Islet of Langerhans (tissue), 1 donor: ENCODE measurements at regions not wholly inside any gene's neighbourhood (a gene's known extent, or its start where the extent isn't known, plus 50 kb on each side); places are given as distances from the start of the nearest gene placed in this dataset.

Experiments
- FAIRE-seq: peaks from one replicate; lab custom pipeline; 2011; peaks lifted over from hg19 to GRCh38; lab: Jason Lieb, UNC

DNA sequence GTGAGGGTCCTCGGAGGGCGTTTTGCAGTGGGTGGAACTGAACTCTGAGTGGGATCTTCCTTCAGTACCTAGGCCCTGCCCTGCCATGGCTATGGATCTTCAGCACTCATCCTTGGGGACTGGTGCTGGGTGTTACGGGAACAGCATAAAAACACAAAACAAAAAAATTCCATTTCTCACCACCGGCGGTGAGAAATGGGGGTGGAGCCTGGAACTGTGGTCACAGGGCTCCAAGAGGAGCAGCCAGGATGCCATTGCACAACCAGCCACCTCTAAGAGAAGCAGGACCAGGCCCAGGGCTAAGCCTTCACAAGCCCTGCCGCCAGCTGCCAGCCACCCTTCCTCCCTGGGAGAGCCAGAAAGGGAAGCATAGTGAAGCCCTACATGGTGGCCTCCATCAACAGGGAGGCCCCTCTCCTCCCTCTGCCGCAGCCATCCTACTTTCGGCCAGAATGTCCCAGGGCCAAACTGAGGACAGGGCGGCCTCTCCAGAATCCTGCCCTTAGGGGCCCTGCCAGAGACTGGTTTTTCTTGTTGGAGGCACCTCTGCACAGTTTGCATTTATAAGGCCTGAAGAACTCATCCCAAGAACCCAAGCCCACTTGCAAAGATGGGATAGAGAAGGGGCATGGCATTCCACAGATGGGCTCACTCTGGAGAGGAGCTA is 76.5 kb downstream of the VCPKMT start:
- no peak for FAIRE-seq

DNA sequence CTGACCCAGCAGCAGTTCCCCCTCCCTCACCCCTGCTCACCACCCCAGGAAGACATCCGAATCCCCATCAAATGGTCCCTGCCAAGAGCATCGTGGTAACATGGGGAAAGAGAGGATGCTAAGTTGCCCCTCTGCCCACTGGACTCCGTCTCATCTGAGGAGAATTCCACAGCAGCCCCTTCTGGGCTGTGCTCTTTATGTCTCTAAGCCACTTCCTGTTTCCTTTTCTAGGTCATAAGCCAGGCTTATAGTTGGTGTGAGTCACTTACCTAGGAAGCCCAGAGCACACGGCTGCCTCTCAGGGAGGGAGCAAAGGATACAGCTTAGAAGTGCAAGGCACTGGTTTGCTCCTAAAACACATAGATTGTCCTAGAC is 76.0 kb downstream of the VCPKMT start:
- no peak for FAIRE-seq

DNA sequence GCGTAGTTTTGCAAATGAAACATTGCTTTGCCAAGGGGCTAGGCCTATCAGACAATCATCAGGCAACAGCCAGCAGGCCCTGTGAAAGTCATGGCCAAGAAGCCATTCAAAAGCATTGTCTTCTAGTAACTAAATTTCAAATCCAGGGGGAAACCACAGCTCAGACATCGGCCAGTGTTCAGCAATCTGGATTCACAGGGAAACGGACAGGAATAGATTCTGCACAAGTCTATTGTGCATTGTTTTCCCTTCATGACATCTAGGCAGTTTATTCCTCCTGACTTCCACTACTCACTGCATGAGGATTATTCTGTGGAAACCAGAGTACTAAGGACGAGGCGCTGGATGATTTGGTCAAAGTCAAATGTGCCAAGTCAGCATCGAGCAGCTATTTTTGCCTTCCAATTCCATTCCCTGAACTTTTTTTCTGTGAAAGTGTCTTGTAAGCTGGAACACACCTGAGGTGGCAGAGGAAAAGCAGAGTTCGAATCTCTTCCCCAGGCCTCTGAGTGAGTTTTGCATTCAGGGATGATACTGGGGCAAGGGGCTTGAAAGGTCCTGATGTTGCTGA is 75.4 kb downstream of the VCPKMT start:
- FAIRE-seq: no peak

DNA sequence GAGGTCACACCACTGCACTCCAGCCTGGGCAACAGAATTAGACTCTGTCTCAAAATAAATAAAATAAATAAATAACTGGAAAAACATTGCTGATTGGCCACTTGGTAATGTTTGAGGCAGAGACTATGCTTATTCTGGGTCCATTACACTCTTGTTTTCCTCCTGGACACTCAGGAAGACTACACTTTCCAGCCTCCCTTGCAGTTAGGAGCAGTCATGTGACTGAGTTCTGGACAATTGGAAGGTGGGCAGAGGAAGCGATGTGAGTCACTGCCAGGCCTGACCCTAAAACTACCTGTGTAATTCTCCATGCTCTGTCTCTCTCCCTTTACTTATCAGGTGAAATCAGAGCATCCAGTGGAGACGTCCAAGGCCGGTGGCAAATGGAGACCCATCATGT is 74.4 kb downstream of the VCPKMT start:
- no peak for FAIRE-seq

DNA sequence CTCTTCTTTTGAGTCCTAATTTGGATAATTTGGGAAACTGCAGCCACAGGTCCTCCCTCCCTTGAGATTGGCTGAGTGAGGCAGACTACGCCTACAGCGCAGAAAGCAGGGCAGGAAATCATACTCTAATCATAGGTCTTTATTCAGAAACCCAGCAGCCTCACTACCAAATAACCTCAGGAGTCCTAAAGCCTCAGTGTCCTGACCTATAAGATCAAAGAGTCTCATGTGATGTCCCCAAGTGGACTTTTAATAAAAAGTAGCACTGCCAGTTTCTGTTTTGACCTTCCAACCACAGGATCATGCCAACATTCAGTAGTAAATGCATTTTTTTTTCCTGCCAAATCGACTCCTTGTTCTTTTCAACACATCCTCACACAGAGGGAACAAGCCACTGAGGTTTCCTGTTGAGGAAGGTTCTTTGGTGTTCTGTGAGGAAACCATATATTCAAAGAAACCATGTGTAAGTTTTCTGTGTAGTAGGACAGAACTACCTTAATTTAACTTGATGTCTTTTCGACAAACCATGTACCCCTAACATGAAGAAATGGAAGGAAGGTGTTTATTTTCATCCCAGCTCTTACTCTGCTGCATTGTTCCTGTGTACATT is 72.2 kb downstream of the VCPKMT start:
- FAIRE-seq: no peak

DNA sequence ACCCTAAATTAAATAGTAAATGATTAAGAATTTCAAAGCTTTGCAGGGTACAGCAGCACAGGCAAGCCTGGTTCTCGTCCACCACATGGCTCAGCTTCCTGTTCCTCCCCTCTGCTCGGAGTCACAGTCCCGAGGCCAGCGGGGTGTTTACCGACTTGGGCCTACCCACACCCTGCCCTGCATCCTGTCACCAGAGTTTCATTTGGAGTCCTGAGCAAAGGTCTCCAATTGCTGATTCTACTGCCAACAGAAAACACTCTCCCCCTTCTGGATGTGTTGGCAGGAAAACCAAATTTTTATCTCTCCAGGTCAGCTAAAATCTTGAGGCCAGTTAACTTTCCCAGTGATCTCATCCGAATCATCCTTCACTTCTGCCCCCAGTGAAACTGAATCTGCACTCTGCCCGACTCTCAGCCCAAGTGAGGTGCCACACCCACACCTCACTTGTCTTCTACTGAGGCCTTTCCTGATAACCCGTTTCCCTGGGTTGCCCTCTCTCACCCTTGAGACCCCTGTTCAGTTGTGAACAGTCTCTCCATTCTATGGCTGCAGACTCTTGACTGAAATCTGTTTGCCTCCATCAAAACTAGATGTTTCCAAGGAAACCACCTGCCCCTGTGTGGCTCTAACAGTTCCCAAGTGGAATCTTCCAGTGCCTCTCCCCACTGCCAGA is 71.2 kb downstream of the VCPKMT start:
- no peak for FAIRE-seq

DNA sequence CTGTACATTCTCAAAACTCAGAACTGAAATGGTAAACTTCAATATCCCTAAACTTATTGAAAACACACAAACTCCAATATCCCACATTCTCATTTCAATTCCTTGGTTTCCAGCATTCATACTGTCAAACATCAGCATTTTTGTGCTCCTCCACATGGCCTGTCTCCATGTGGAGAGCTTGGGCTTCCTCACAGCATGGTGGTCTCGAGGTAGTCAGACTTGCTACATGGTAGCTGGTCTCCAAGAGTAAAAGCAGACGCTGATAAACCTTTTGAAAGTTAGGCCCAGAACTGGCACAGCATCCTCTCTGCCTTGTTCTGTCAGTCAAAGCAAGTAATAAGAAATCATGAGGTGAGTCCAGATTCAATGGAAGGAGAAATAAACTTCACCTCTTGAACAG is 70.5 kb downstream of the VCPKMT start:
- FAIRE-seq: no peak

DNA sequence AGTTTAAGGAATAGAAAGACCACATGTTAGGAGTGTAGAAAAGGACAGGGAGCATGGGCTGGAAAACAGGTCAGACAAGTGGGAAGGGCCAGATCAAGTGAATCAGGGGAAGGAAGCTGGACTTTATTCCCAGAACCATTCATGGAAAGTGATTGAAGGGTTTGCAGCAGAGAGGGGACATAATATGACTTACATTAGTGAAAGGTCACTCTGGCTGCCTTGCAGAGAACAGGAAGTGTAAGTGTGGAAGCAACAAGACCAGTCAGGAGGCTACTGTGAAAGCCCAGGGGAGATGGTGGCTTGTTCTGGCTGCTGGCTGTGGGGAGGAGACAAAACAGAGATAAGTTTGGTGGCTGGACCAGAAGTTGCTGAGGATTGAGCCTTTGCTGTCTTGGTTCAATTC is 69.1 kb downstream of the VCPKMT start:
- no peak for FAIRE-seq

DNA sequence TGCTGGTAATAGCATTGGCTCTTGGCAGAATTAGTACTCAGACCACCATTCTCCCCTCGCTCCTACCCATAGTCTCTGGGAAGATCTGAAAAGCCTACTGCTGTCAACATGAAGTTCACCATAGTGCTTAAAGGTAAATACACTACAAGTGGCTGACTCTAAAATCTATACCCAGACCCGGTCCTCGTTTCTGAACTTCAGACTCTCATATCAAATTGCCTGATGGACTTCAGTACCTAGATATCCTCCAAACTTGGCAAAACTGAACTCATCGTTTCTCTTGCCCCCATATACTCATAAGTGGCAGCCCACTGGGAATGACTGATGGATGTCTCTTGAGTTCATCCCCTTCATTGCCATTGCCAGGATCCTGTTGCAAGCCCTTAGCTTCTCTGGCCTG is 67.3 kb downstream of the VCPKMT start:
- no peak for FAIRE-seq

DNA sequence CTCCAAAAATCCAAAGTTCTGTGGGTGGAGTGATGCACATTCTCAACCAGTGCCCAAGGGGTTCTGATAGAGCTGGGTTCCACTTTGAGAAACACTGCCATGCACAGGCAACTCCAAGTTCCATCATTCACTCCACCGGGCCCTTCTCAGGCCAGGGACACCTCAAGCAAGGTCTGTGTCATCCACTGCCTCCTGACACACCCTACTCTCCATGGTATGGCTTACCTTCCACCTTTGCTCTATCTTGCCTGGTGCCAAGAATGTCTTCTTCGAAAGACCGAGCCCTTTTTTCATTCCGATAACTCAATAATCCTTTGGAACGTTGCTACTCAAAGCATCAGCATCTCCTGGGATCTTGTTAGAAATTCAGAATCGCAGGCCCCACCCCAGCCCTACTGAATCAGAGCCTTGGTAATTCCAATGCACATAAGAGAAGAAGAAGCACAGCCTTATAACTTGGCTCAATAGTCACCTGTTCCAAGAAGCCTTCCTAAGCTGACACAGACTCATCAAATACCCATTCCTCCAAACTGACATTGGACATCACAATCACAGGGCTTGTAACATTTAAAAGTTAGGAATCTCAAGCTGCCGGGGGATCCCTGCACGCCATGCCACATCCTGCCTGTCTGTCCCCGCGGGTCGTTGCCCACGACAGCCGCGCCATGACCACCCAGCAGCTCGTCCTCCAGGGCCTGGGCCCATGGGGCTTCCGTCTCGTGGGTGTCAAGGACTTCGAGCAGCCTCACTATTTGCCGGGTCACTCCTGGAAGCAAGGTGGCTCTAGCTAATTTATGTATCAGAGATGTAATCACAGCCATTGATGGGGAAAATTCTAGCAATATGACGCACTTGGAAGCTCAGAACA is 66.4 kb downstream of the VCPKMT start:
- FAIRE-seq: no peak

DNA sequence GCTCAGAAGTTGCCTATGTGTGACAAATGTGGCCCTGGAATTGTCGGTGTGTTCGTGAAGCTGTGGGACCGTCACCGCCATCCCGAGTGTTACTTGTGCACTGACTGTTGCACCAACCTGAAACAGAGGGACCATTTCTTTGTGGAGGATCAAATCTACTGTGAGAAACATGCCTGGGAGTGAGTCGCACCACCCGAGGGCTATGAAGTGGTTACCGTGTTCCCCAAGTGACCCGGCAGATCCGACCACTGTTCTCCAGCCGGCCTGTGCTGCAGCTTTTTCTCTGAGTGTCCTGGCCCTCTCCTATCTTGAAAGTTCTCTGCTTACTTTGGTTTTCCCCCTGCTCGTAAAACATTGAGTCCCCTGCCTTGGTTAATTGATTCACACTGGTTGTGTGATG is 65.3 kb downstream of the VCPKMT start:
- no peak for FAIRE-seq

DNA sequence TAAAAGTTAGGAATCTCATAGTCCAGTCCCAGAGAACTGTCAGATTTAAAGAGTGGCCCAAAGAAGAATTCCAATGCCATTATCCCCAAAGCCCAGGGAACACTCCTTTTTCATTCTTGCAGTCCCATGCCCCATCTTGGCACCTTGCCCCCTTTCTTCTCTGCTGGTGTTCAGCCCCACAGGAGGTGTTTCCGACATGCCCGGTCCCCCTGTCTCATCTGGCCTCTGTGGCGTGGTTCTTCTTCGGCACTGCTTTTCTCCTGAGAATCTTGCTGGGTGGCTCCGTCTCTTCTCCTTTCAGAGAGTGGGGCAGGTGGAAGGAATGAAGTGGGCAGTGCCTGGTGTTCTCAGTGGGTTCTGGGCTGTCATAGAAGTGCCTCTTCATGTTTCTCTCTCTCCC is 64.7 kb downstream of the VCPKMT start:
- FAIRE-seq: no peak

DNA sequence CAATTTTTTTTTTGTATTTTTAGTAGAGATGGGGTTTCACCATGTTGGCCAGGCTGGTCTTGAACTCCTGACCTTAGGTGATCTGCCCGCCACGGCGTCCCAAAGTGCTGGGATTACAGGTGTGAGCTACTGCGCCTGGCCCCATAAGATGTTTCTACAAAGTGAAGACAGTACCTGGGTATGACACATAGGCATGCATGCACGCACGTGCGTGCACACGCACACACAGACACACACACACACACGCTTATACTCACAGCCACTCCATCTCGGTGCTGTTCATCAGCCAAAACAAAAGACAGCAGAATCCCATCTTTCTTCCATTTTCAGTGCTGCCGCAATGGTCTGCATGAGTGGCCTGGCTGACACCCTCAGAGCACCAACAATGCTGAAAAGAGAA is 63.9 kb downstream of the VCPKMT start:
- no peak for FAIRE-seq

DNA sequence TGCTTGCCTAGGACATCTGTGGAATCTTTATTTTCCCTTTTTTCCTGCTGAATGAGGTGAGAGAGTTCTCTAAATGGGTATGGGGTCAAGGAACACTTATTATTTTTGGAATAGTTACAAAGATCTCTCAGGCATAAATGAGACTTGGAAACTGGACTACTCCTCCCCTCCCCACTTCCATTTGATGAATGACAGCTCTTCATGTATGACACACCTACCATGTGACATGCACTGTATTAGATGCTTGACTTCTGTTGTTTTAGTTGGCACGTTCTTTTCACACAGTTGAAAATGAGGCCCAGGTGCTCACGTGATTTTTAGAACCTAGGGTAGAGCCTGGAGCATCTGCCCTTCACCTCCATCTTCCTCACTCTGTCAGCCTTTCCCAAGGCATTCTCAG is 62.4 kb downstream of the VCPKMT start:
- no peak for FAIRE-seq

DNA sequence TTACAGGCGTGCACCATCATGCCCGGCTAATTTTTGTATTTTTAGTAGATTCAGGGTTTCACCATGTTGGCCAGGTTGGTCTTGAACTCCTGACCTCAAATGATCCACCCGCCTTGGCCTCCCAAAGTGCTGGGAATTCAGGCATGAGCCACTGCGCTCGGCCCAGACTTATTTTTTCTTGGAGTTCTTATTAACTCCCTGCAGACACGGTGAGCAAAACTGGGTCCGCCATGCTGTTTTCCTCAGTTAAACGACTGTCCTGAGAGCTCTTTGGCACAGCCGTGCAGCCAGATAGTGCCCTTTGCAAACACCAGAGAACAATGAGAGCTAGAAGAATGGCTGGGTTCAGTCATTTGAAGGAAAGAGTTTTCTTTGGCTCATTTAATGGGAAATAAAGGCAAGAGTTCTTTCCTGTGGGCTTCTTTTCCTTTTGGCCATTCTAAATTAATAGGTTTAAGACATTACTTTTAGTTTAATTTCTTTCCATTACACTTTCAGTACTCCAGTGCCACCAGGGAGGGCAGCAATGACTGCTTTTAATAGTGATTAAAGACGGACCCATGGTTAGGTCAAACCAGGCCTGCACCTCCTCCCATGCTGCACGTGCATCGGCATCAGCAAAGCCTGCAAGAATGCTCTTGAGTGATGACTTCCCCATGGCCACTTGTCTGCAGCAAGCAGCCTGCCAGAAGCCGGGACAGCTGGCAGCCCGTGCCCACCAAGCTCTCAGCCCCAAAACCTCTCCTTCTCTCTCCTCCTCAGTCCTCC is 60.7 kb downstream of the VCPKMT start:
- FAIRE-seq: no peak

DNA sequence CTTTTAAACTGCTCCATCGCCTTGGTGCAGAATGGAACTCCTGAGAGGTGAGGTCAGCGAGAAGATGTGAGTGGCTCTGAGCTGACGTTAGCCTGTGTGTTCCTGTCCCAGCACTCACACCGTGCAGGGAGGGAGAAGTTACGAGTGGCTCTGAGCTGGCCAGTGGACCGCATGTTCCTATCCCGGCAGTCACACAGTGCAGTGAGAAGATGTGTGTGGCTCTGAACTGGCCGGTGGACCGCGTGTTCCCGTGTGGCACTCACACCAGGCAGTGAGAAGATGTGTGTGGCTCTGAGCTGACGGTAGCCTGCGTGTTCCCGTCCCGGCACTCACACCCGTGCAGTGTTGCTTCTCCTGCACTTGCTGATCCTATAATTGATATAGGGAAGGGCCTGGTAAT is 59.9 kb downstream of the VCPKMT start:
- FAIRE-seq: no peak

DNA sequence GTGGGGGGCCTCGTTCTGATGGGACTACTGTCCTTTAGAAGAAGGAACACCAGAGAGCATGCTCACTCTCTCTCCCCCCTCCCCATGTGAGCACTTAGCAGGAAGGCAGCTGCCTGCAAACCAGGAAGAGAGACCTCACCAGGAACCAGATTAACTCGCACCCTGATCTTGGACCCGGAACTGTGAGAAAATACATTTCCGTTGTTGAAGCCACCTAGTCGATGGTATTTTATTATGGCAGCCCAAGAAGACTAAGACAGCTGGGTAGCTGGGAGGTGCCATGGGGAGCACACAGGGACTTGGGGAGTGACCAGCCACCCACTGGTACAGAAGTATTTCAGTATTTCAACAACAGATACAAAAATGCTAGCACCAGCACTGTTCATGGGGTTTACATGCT is 59.0 kb downstream of the VCPKMT start:
- FAIRE-seq: no peak

DNA sequence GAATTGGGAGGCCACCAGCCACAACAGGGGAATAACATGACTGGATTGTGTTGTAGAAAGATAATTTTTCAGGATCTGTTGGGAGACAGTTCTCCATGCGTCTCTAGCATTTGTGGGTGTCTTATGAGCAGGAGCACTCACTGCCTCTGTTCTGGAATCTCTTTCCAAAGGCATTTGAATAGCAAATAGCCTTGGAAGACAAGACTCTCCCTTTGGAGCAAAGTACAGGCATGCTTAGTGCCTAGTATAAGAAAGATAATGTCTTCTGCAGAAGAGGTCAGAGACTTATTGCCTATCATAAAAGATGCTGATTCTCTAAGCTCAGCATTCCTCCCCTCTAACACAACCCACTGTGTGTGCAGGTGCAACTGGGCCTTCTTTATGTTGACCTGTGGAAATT is 58.3 kb downstream of the VCPKMT start:
- FAIRE-seq: no peak
